Glomerular visceral epithelial cell (primary cell): ENCODE measurements at regions not wholly inside any gene's neighbourhood (a gene's known extent, or its start where the extent isn't known, plus 50 kb on each side); places are given as distances from the start of the nearest gene placed in this dataset.
"Not testable (repeated sequence)": the region's sequence is repeated elsewhere in the genome, so short reads cannot be mapped to it uniquely, and the experiment has no call there.

ENCODE experiments used
- DNase-seq: peaks from one replicate; pipeline ENCODE4 v3.0.0-alpha.2; 2016; ENCODE audit errors: extremely low spot score

- DNase-seq: no peak
Observed at GRCh38 chr3:139238281-139239030, 105.4 kb upstream of the MRPS22 start.

- DNase-seq: no peak
Observed at GRCh38 chr3:139239550-139239949, 104.3 kb upstream of the MRPS22 start.

- no peak for DNase-seq
Observed at GRCh38 chr3:139241783-139242182, 102.0 kb upstream of the MRPS22 start.

DNA sequence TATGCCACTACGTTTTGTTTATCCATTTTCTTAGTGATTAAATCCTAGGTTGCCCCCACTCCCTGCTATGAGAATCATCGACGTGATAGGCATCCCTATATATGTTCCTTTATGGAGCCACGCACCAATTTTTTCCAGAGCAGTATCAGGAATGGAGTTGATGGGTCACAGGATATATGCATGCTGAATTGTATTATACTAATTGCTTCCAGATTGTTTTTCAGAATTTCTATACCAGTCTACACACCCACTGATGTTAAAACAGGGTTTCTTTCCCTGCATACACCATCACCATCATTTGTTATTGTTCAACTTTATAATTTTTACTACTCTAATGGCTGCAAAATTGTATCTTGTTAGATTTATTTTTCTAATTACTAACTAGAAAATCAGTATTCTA, 100.1 kb upstream of the MRPS22 start:
- no peak for DNase-seq

DNA sequence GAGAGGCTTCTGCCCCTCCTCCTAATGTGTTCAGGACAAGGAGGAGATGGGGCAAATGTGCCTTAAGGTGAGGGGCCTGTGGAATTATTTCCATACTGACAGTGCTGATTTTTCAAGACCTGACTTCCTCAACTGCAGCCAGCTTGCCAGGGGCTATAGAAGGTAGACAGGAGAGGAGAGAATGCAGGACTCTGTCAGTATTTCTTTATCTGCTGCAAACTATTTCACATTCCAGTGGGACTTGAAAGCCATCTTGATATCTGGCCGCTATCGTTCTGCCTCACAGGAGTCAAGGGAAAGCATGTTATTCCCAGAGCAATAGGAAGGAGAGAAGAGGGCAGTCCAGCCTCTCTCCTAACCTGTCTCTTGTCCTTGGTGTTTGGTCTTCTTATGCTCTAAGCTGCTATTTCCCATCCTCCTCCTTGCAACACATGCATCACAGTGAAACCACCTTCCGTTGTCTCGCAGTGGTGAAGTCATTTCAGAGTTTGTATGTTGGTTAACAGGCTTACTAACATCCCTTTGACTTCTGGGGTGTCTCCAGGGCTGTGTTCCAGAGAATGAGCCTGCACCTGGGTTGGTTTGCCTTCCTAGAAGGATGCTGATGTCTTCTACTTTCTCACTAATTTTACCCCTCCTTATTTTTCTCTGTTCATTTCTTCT, 95.1 kb upstream of the MRPS22 start:
- DNase-seq: no peak

DNA sequence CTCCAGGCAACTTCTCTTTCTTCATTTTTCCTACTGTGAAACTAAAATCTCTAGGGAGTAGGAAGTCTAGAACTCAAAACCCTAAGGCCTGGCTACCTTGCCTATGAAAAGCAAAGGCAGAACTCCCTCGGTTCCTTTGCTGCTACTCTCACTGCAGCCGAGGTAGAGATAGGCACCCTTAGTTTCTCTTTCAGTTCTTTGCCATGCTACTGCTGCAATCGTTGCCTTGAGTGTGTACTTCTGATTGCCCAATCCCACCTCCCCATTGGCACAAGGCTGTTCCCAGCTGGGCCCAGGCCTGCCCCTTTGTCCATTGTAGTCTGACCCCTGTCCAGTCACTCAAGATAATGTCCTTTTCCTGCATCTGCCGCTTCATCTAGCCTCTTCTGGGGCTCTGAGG, 92.3 kb upstream of the MRPS22 start:
- no peak for DNase-seq

- DNase-seq: no peak
Observed at GRCh38 chr3:139252719-139253118, 91.1 kb upstream of the MRPS22 start.

- no peak for DNase-seq
Observed at GRCh38 chr3:139258276-139258675, 85.5 kb upstream of the MRPS22 start.

- no peak for DNase-seq
Observed at GRCh38 chr3:139259398-139259797, 84.4 kb upstream of the MRPS22 start.

GRCh38 chr3:139260041-139260486, 83.8 kb upstream of the MRPS22 start:
- no peak for DNase-seq

DNA sequence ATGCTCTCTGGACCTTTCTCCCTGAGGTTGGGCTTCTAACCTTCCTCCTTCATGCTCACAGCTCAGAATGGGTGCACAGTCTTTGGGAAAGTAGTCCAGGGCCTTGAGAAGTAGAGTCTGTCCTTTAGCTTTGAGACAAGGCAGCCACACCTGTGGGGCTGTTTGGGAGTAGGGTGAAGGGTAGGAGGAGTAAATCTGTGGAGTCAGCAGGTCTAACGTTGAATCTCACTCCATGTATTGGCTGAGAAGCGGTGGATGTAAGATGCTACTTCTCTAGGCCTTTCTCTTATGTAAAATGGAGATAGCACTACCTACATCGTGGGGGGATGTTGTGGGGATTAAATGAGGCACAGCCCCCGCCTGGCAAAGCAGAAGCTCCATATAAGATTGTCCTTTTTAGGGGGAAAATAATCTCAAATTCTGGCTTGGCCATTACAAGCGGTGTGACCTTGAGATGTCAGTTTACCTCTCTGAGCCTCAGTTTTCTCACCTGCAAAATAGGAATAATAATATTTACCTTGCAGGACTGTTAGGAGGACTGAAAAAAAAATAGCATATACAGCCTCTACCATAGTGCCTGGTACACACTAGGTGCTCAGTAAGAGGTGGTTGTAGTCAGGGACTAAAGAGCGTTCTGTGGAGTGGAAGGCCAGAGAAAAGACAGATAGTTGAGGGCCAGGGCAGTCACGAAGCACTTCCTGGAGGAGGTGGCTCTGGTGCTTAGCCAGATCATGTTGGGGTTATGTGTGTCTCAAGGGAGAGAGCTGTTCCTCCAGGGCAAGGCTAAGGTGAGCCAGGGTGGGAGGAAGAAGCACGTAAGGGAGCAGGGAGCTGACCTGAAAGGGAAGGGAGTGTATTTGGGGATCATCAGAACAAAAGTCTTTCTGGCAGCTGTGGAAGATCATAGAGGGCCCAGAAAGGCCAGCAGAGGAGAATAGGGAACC, 82.8 kb upstream of the MRPS22 start:
- no peak for DNase-seq

DNA sequence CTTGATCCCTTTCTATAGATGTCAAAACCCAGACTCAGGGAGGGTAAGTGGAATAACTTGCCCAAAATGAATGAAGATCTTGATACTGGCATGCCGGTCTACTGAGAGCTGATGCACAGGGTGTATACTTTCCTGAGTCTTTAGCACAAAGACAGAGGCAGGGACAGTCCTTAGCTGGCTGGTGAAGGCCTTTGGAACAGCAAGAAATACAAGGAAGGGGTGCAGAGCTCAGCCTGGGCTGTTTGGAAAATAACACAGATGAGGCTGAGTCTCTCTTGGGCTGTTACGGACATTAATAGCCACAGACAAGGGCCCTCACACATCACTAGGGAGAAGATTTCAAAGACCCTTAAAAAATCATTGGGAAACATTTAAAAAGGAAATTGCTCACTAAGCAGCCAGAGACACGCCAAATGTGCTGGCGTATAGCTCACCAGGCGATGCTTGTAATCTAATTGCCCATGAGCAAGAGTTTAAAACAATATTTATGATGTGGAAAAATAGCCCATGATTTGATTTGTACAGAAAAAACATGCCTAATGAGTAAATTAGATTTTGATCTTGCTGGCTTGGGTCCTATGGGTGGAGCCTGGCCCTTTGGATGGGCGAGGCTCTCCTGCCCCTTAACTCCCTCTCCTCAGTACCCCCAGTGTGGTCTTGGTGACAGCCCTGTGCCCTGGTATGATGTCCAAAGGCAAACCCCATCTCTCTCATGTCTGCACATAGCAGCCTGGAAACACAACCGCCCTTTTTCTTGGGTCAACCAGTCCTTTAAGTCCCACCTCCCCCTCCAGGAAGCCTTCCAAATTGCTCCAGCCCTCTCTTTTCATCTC, 81.8 kb upstream of the MRPS22 start:
- DNase-seq: no peak

DNA sequence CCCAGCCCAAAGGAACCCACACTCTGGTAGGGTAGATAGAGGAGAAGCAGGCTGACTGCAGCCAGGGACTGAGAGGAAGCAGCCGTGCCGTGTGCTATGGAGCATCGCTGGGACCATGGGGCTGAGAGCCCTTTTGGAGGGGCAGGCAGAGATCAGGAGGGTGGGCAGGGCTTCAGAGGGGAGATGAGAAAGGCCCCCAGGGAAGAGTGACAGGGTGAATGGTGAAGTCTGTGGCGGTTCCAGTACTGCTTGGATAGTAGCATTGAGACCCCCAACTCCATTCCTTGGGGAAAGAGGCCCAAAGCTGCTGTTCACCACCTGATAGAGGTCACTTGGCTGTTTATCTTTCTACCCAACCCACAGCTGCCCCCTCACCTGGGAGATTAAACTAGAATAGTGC, 80.0 kb upstream of the MRPS22 start:
- DNase-seq: no peak

- DNase-seq: no peak
Observed at GRCh38 chr3:139264375-139264774, 79.4 kb upstream of the MRPS22 start.

DNA sequence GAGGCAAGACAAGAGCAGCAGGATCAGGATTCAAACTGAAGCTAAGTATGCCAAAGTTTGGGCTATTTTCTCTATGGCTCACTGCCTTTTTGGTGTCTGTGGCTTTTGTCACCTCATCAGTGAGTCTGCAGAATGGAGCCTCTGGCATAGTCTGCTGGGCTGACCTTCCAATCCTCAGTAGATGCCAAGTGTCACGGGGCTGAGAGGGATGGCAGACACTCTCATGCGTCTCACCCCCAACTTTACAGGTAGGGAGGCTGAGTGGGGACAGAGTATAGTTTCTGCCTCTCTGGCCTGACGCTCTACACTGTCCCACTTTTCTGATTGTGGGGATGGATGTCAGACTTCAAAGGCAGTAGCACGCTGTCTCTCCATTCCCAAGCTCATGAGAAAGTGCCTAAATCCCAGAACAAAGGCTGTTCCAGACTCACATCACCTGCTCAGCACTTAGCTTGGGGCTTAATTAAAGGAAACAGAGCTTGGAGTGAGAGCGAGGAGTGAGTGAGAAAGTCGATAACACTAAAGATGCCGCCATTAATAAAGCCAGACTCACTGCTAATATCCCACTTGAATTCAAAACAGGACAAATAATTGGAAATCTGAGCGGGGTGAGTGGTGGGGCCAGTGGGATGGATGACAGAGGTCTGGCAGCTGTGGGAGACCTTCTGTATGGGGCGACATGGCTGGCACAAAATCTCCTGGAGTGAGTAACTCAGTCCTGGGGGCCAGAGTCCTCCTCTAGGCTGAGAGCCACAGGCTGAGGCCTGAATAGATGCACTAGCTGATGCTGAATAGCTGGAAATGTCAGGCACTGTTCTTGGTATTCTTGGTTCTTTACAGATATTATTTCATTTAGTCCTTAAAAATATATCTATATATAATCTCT, 78.4 kb upstream of the MRPS22 start:
- DNase-seq: no peak

DNA sequence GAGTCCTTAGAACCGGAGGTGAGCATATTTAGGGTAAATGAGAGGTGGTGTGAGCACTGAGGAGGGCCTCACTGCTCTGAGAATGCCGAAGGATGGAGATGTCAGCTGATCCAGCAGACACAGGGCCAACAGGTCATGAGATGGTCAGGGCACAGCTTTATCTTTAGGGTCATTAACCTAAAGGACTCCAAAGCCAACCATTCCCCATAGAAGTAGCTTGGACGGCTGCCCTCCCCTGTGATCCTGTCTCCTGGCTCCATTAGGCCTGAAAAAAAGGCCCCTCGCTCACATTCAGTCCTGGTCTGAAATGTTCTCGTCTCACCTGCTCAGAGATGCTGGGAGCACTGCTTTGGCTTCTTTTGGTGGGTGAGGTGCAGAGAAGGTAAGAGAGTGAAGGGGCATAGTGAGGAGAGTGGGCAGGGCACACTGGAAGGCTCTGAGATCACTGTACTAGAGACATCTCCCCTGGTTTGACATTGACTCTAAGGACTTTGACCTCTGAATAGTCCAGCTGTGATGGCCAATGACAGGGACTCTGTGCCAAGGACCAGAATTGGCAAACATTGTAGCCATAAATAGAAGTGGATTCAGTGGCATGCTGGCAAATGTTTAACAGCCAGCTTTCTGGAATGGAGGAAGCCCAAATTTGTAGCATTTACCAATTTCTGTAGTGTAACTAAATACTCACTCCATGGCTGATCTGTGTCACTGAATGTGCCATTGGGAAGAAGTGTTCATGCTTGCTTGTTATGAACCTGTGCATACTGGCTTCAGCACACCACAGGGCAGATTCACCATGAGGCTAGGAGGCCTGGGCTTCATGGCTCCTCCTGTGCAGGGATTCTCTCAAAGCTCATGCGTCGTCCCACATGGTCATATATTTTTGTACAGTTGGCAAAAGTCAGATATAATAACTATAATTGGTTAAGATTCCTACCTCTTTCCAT, 76.2 kb upstream of the MRPS22 start:
- DNase-seq: no peak

- DNase-seq: no peak
Observed at GRCh38 chr3:139269984-139270383, 73.8 kb upstream of the MRPS22 start.

- not testable (repeated sequence) for DNase-seq
Observed at GRCh38 chr3:139270652-139271051, 73.2 kb upstream of the MRPS22 start.

DNA sequence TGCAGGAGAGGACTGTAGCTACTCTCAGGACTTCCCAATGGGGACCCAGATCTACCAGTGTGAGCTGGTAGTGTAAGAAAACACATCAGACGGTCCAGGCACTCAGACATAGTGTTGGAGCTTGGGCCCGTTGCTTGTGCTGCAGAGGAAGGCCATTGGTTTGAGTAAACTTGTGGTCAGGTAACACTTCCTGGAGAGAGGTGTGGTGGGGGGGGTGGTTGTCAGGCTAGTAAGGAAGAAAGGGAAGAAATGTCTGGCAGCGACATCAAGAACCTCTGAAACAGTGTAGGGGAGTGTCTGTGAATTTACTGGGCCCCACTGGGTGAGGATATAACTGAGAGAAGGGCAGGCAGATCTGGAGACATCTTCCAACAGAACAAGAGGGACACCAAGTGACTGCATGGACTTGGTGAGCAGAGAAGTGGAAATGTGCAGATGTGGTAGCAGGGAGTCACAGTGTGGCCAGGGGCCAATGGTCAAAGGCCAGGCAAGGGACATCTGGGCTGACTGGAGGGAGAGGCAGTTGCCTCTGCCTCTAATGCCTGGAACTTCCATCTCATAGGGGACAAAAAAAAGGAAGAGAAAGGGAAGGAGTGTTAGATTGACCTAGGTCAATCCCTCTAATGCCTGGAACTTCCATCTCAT, 63.7 kb upstream of the MRPS22 start:
- no peak for DNase-seq
